ENCODE measurements at regions not wholly inside any gene's neighbourhood (a gene's known extent, or its start where the extent isn't known, plus 50 kb on each side); places are given as distances from the start of the nearest gene placed in this dataset.

DNA sequence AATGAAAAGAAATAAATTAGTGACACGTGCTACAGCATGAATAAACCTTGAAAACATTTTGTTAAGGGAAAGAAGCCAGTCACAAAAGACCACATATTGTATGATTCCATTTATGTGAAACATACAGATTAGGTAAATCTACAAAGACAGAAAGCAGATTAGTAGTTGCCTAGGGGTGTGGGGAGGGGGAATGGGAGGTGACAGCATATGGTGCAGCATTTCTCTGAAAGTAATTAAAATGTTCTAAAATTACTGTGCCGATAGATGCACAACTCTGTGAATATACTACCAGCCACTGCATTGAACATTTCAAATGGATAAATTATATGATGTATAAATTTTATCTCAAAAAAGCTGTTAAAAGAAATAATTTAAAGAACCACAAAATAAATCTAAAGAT, 161.0 kb downstream of the TRIB2 start:
- TF ChIP-seq, protein P1, sequence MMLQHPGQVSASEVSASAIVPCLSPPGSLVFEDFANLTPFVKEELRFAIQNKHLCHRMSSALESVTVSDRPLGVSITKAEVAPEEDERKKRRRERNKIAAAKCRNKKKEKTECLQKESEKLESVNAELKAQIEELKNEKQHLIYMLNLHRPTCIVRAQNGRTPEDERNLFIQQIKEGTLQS (IDR thresholded peaks at IDR 0.05; ENCODE audit: insufficient read depth, low read depth, low read length) = no peak
- TF ChIP-seq, protein P2, sequence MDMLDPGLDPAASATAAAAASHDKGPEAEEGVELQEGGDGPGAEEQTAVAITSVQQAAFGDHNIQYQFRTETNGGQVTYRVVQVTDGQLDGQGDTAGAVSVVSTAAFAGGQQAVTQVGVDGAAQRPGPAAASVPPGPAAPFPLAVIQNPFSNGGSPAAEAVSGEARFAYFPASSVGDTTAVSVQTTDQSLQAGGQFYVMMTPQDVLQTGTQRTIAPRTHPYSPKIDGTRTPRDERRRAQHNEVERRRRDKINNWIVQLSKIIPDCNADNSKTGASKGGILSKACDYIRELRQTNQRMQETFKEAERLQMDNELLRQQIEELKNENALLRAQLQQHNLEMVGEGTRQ (IDR thresholded peaks at IDR 0.05; ENCODE audit: low read length) = no peak
- TF ChIP-seq POLR2A (IDR thresholded peaks at IDR 0.05; ENCODE audit: control extremely low read depth in 1 of 2, low read depth in 2 of 2, low read length in 2 of 2) = no peak
- TF ChIP-seq KDM4A (IDR thresholded peaks at IDR 0.05; ENCODE audit: low read depth, low read length, severe bottlenecking) = no peak
- TF ChIP-seq, protein P3, sequence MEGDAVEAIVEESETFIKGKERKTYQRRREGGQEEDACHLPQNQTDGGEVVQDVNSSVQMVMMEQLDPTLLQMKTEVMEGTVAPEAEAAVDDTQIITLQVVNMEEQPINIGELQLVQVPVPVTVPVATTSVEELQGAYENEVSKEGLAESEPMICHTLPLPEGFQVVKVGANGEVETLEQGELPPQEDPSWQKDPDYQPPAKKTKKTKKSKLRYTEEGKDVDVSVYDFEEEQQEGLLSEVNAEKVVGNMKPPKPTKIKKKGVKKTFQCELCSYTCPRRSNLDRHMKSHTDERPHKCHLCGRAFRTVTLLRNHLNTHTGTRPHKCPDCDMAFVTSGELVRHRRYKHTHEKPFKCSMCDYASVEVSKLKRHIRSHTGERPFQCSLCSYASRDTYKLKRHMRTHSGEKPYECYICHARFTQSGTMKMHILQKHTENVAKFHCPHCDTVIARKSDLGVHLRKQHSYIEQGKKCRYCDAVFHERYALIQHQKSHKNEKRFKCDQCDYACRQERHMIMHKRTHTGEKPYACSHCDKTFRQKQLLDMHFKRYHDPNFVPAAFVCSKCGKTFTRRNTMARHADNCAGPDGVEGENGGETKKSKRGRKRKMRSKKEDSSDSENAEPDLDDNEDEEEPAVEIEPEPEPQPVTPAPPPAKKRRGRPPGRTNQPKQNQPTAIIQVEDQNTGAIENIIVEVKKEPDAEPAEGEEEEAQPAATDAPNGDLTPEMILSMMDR (IDR thresholded peaks at IDR 0.05; ENCODE audit: control extremely low read depth in 1 of 3, insufficient read depth in 1 of 3, low read depth in 1 of 3, low read length in 3 of 3) = no peak
- no peak for TF ChIP-seq RBBP5 (IDR thresholded peaks at IDR 0.05; ENCODE audit: borderline replicate concordance, low read depth, low read length)
- TF ChIP-seq GTF2F1 (IDR thresholded peaks at IDR 0.05; ENCODE audit: borderline replicate concordance, low read depth, low read length) = no peak
- TF ChIP-seq HDAC6 (IDR thresholded peaks at IDR 0.05; ENCODE audit: low read depth, low read length) = no peak
- TF ChIP-seq TEAD4 (IDR thresholded peaks at IDR 0.05; ENCODE audit: low read depth, low read length) = no peak
- TF ChIP-seq EP300 (IDR thresholded peaks at IDR 0.05; ENCODE audit: borderline replicate concordance in 1 of 2, low read depth in 2 of 2, low read length in 2 of 2) = no peak
- TF ChIP-seq YY1 (IDR thresholded peaks at IDR 0.05; ENCODE audit: low read depth, low read length) = no peak
- no peak for TF ChIP-seq KDM5A (IDR thresholded peaks at IDR 0.05; ENCODE audit: low read length)

Measured in H1 (cell line).